ENCODE measurements at regions not wholly inside any gene's neighbourhood (a gene's known extent, or its start where the extent isn't known, plus 50 kb on each side); places are given as distances from the start of the nearest gene placed in this dataset.

GRCh38 chr3:177418787-177419186 is 221.5 kb upstream of the TBL1XR1 start:
- no peak overlapping the region for H3K4me3 ChIP-seq (ENCODE audit: low read depth, low read length)
- TF ChIP-seq, protein P1, sequence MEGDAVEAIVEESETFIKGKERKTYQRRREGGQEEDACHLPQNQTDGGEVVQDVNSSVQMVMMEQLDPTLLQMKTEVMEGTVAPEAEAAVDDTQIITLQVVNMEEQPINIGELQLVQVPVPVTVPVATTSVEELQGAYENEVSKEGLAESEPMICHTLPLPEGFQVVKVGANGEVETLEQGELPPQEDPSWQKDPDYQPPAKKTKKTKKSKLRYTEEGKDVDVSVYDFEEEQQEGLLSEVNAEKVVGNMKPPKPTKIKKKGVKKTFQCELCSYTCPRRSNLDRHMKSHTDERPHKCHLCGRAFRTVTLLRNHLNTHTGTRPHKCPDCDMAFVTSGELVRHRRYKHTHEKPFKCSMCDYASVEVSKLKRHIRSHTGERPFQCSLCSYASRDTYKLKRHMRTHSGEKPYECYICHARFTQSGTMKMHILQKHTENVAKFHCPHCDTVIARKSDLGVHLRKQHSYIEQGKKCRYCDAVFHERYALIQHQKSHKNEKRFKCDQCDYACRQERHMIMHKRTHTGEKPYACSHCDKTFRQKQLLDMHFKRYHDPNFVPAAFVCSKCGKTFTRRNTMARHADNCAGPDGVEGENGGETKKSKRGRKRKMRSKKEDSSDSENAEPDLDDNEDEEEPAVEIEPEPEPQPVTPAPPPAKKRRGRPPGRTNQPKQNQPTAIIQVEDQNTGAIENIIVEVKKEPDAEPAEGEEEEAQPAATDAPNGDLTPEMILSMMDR (IDR thresholded peaks at IDR 0.05; ENCODE audit: insufficient read depth, low read depth, low read length): no peak
- no peak for DNase-seq (ENCODE audit: low read depth)

- no peak for DNase-seq (ENCODE audit: low read depth)
- TF ChIP-seq, protein P1 (IDR thresholded peaks at IDR 0.05; ENCODE audit: insufficient read depth, low read depth, low read length): no peak
- no peak overlapping the region for H3K4me3 ChIP-seq (ENCODE audit: low read depth, low read length)
Observed at GRCh38 chr3:177419904-177420601, 222.8 kb upstream of the TBL1XR1 start.

DNA sequence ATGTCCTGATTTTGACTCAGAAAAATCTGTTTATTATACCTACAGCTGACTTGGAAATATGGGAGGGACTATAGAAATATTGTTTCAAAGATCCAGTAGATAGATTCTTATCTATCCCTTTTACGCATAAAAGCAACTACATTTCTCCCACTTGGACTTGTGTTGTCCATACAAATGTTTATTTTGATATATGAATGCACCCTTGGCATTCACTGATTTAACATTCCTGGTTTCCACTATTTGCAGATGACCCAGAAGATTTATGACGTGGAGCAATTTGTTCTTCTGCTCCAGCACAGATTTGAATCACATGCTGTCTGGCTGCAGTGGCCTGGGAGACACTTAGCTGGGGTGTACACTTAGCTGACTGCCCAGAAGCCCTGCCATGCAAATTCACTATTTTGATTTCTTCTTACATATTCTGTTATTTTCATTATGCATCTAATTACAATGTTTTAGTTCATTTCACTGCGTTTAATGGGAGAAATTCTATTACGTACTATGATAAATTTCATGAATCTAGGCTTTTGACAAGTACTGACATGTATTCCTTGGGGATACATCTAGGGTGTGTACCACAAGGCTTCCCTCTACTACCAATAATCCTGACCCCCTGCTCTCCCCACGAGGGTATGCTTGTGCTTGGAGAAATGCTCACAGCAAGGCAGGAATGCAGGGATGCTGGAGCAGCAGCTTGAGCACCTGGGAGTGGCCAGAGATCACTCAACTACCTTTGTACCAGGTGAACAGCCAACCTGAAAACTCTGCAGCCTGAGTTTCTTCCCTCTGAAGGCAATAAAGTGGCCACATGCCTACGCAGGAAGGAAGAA is 223.6 kb upstream of the TBL1XR1 start:
- TF ChIP-seq, protein P1 (IDR thresholded peaks at IDR 0.05; ENCODE audit: insufficient read depth, low read depth, low read length): no peak
- peak; percentile 83 for DNase-seq (ENCODE audit: low read depth)
- H3K4me3 ChIP-seq (ENCODE audit: low read depth, low read length): no peak overlapping the region

DNA sequence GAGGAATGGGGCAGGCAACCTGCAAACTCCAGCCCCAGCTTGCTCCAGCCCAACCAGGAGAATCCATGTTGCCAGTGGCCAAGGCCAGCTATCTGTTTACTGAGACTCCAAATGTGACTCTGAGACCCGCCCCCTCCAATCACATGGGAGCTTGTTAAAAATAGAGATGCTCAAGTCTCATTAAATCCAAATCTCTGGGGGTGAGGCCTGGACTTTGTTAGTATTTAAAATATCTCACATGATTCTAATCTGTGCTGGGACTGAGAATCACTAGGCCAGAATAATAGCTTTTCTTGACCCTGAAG is 224.2 kb upstream of the TBL1XR1 start:
- H3K4me3 ChIP-seq (ENCODE audit: low read depth, low read length): no peak overlapping the region
- no peak for DNase-seq (ENCODE audit: low read depth)
- TF ChIP-seq, protein P1 (IDR thresholded peaks at IDR 0.05; ENCODE audit: insufficient read depth, low read depth, low read length): no peak

- no peak for DNase-seq (ENCODE audit: low read depth)
- TF ChIP-seq, protein P1 (IDR thresholded peaks at IDR 0.05; ENCODE audit: insufficient read depth, low read depth, low read length): no peak
Observed at GRCh38 chr3:177424521-177424920, 227.2 kb upstream of the TBL1XR1 start.

DNA sequence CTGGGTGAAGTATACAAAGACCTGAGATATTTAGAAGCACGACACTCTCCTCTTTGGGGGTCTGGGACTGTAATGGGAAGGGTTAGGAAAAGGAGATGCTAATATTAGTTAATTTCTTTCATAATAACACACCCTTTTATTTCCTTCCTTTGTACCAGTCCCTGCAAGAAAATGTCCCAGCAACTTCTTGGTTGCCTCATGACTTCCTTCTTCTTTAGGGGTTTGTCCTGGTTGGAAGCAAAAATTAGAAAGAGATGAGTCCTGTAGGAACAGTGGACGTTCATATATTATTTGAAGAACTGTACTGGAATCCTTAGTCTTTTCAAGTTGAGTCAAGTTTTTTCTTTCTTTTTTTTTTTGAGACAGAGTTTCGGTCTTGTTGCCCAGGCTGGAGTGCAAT is 227.8 kb upstream of the TBL1XR1 start:
- DNase-seq (ENCODE audit: low read depth): no peak

More at GRCh38 chr3:177424521-177424920, 227.2 kb upstream of the TBL1XR1 start:
- no peak overlapping the region for H3K4me3 ChIP-seq (ENCODE audit: low read depth, low read length)

More for the DNA sequence above, 227.8 kb upstream of the TBL1XR1 start:
- TF ChIP-seq, protein P1 (IDR thresholded peaks at IDR 0.05; ENCODE audit: insufficient read depth, low read depth, low read length): no peak
- H3K4me3 ChIP-seq (ENCODE audit: low read depth, low read length): no peak overlapping the region
